NT2/D1 (cell line): ENCODE measurements at regions not wholly inside any gene's neighbourhood (a gene's known extent, or its start where the extent isn't known, plus 50 kb on each side); places are given as distances from the start of the nearest gene placed in this dataset.

Experiments used
- SUZ12 ChIP-seq: IDR thresholded peaks from 2 replicates; pipeline ENCODE4 v1.6.1; 2011; ENCODE audit not compliant: insufficient read length, insufficient read depth; ENCODE audit errors: extremely low read depth
- YY1 ChIP-seq: IDR thresholded peaks from 2 replicates; pipeline ENCODE4 v1.6.1; 2011; ENCODE audit not compliant: insufficient read length, insufficient read depth
- ZNF274 ChIP-seq: IDR thresholded peaks from 2 replicates; pipeline ENCODE4 v1.6.1; 2011; ENCODE audit warnings: mild to moderate bottlenecking, low read depth, low read length

DNA sequence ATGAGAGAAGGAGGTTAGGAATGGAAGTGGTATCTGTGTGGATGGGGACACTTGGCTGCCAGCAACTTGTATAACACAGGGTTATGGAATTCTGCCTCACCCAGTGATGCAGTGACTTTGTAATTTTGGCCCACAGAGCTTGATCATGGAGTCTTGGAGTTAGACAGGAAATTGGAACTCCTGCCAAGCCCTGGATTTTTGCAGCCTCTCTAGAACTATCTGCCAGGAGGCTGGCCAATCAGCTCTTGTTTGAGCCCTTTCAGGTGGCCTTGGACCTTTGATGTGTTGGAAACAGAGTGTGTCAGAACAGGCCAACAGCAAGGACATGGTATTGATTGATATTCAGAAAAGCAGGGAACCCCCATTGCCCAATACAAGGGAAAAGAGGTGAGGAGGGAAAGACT, 157.7 kb upstream of the GGTLC1 start:
- no peak for TF ChIP-seq YY1
- TF ChIP-seq ZNF274: no peak
- TF ChIP-seq SUZ12: no peak
